ENCODE measurements at regions not wholly inside any gene's neighbourhood (a gene's known extent, or its start where the extent isn't known, plus 50 kb on each side); places are given as distances from the start of the nearest gene placed in this dataset.

- H3K36me3 Mint-ChIP-seq (ENCODE audit: insufficient read depth, unreplicated experiment), result no peaks in the 10 kb centered on the region
- intact Hi-C loops (cut with micrococcal nuclease; ENCODE audit: unreplicated experiment), result no loop called here
- H3K4me1 ChIP-seq, result 0 out of 2 replicates have a peak, but pooled peaks cover 9% of the 10 kb centered on the region
Observed at GRCh38 chr12:75642226-75642625, 130.8 kb upstream of the KRR1 start.

GRCh38 chr12:75641031-75641780 lies 129.8 kb upstream of the KRR1 start:
- H3K4me1 Mint-ChIP-seq (ENCODE audit: low read depth, unreplicated experiment), result peaks cover 20% of the 10 kb centered on the region
- POLR2A ChIA-PET, result no interaction called here
- Histone ChIP-seq H3K27me3 (replicated peaks; ENCODE audit: control insufficient read depth, insufficient read depth, low read length) (no peaks in the 10 kb centered on the region), H3K4me1 (0 out of 2 replicates have a peak, but pooled peaks cover 9% of the 10 kb centered on the region), H3K9me3 (no peaks in the 10 kb centered on the region), H3K4me3 (ENCODE audit: low read depth, low read length) (no peak overlapping the region), H3K36me3 (ENCODE audit: control insufficient read depth, insufficient read depth, low read length) (no peaks in the 10 kb centered on the region)
- peak in 1 of 2 experiments; percentile 4 for DNase-seq
- intact Hi-C loops (cut with micrococcal nuclease; ENCODE audit: unreplicated experiment), result loop anchor here (2.0 kb wide), 1 partner anchor 26 kb away; no protein-coding TSS in a partner anchor
- no peaks in the 10 kb centered on the region for H3K36me3 Mint-ChIP-seq (ENCODE audit: insufficient read depth, unreplicated experiment)
- CTCF ChIA-PET, result interaction anchor here (1.1 kb wide), 1 partner anchor 18 kb away, joined by 3 read pairs; no protein-coding TSS in a partner anchor
- H3K27ac Mint-ChIP-seq (ENCODE audit: unreplicated experiment), result no peak overlapping the region
- no peak for TF ChIP-seq CTCF (IDR thresholded peaks at IDR 0.05; ENCODE audit: insufficient read depth in 1 of 2, low read depth in 1 of 2, low read length in 1 of 2, severe bottlenecking in 1 of 2, unreplicated experiment in 1 of 2)
- no TSS peak for BruUV-seq (replicated peaks)
- no peaks in the 10 kb centered on the region for H3K9me3 Mint-ChIP-seq (ENCODE audit: unreplicated experiment)
- no peaks in the 10 kb centered on the region for H3K27me3 Mint-ChIP-seq (ENCODE audit: insufficient read depth, unreplicated experiment)
- H3K4me3 Mint-ChIP-seq (ENCODE audit: unreplicated experiment), result no peak overlapping the region

More at GRCh38 chr12:75642226-75642625, 130.8 kb upstream of the KRR1 start:
- peaks cover 12% of the 10 kb centered on the region for H3K4me1 Mint-ChIP-seq (ENCODE audit: low read depth, unreplicated experiment)
- ChIA-PET POLR2A (no interaction called here), CTCF (interaction anchor here (1.1 kb wide), 1 partner anchor 19 kb away, joined by 3 read pairs; no protein-coding TSS in a partner anchor)
- BruUV-seq (replicated peaks), result no TSS peak
- H3K27ac Mint-ChIP-seq (ENCODE audit: unreplicated experiment), result no peak overlapping the region
- Histone ChIP-seq H3K36me3 (ENCODE audit: control insufficient read depth, insufficient read depth, low read length) (no peaks in the 10 kb centered on the region), H3K27me3 (replicated peaks; ENCODE audit: control insufficient read depth, insufficient read depth, low read length) (no peaks in the 10 kb centered on the region), H3K4me3 (ENCODE audit: low read depth, low read length) (no peak overlapping the region), H3K9me3 (no peaks in the 10 kb centered on the region)
- H3K27me3 Mint-ChIP-seq (ENCODE audit: insufficient read depth, unreplicated experiment), result no peaks in the 10 kb centered on the region
- H3K4me3 Mint-ChIP-seq (ENCODE audit: unreplicated experiment), result no peak overlapping the region
- no peak for TF ChIP-seq CTCF (IDR thresholded peaks at IDR 0.05; ENCODE audit: insufficient read depth in 1 of 2, low read depth in 1 of 2, low read length in 1 of 2, severe bottlenecking in 1 of 2, unreplicated experiment in 1 of 2)
- no peak for DNase-seq
- H3K9me3 Mint-ChIP-seq (ENCODE audit: unreplicated experiment), result no peaks in the 10 kb centered on the region

- Mint-ChIP-seq H3K4me1 (ENCODE audit: low read depth, unreplicated experiment) (peaks cover 25% of the 10 kb centered on the region), H3K27me3 (ENCODE audit: insufficient read depth, unreplicated experiment) (no peaks in the 10 kb centered on the region), H3K36me3 (ENCODE audit: insufficient read depth, unreplicated experiment) (no peaks in the 10 kb centered on the region), H3K4me3 (ENCODE audit: unreplicated experiment) (no peak overlapping the region), H3K9me3 (ENCODE audit: unreplicated experiment) (no peaks in the 10 kb centered on the region), H3K27ac (ENCODE audit: unreplicated experiment) (no peak overlapping the region)
- Histone ChIP-seq H3K9me3 (no peaks in the 10 kb centered on the region), H3K4me3 (ENCODE audit: low read depth, low read length) (no peak overlapping the region), H3K4me1 (0 out of 2 replicates have a peak, but pooled peaks cover 9% of the 10 kb centered on the region), H3K27me3 (replicated peaks; ENCODE audit: control insufficient read depth, insufficient read depth, low read length) (no peaks in the 10 kb centered on the region), H3K36me3 (ENCODE audit: control insufficient read depth, insufficient read depth, low read length) (no peaks in the 10 kb centered on the region)
- no TSS peak for BruUV-seq (replicated peaks)
- TF ChIP-seq CTCF (IDR thresholded peaks at IDR 0.05; ENCODE audit: insufficient read depth in 1 of 2, low read depth in 1 of 2, low read length in 1 of 2, severe bottlenecking in 1 of 2, unreplicated experiment in 1 of 2), result no peak
- POLR2A ChIA-PET, result no interaction called here
- CTCF ChIA-PET, result no interaction called here
- DNase-seq, result no peak
- intact Hi-C loops (cut with micrococcal nuclease; ENCODE audit: unreplicated experiment), result no loop called here
Observed at GRCh38 chr12:75638792-75639191, 127.4 kb upstream of the KRR1 start.
